Smooth muscle cell (in vitro differentiated cells): ENCODE measurements at regions not wholly inside any gene's neighbourhood (a gene's known extent, or its start where the extent isn't known, plus 50 kb on each side); places are given as distances from the start of the nearest gene placed in this dataset.

Experiments used
- DNase-seq: peaks from one replicate; lab custom pipeline; 2025; ENCODE audit not compliant: unreplicated experiment; lab: John Stamatoyannopoulos, UW
- H2AFZ ChIP-seq: fragments of 200-600 bp; sonication (generic); 2 replicates; pipeline ENCODE4 v1.6.0; 2016; ENCODE audit warnings: antibody characterized with exemption, low read depth, mild to moderate bottlenecking
- H3F3A ChIP-seq: fragments of 200-600 bp; sonication (generic); 2 replicates; pipeline ENCODE4 v1.6.0; 2017; ENCODE audit warnings: antibody characterized with exemption, low read depth
- H3K27ac ChIP-seq: fragments of 200-600 bp; sonication (generic); 2 replicates; pipeline ENCODE4 v1.5.1; 2016; ENCODE audit warnings: low read depth, mild to moderate bottlenecking
- H3K27me3 ChIP-seq: fragments of 200-600 bp; sonication (generic); 2 replicates; pipeline ENCODE4 v1.6.1; 2016; ENCODE audit warnings: low read depth, mild to moderate bottlenecking
- H3K36me3 ChIP-seq: fragments of 200-600 bp; sonication (generic); 2 replicates; pipeline ENCODE4 v1.5.1; 2016; ENCODE audit warnings: low read depth
- H3K4me1 ChIP-seq: fragments of 200-600 bp; sonication (generic); 2 replicates; pipeline ENCODE4 v1.5.1; 2016; ENCODE audit warnings: low read depth
- H3K4me2 ChIP-seq: fragments of 200-600 bp; sonication (generic); 2 replicates; pipeline ENCODE4 v1.6.0; 2016; ENCODE audit warnings: mild to moderate bottlenecking
- H3K4me3 ChIP-seq: fragments of 200-600 bp; sonication (generic); 2 replicates; pipeline ENCODE4 v1.5.1; 2016; ENCODE audit warnings: mild to moderate bottlenecking
- H3K79me2 ChIP-seq: fragments of 200-600 bp; sonication (generic); 2 replicates; pipeline ENCODE4 v1.6.0; 2016; ENCODE audit warnings: low read depth, mild to moderate bottlenecking
- H3K9ac ChIP-seq: fragments of 200-600 bp; sonication (generic); 2 replicates; pipeline ENCODE4 v1.6.0; 2016; ENCODE audit warnings: low read depth
- H3K9me3 ChIP-seq: fragments of 200-600 bp; sonication (generic); replicated peaks from 2 replicates; pipeline ENCODE4 v1.5.1; 2016; ENCODE audit warnings: low read depth
- H4K20me1 ChIP-seq: fragments of 200-600 bp; sonication (generic); 2 replicates; pipeline ENCODE4 v1.6.0; 2016; ENCODE audit warnings: low read depth
- CTCF ChIP-seq: fragments of 200-600 bp; sonication (generic); IDR thresholded peaks from 2 replicates; pipeline ENCODE4 v1.5.1; 2017; ENCODE audit warnings: borderline replicate concordance, mild to moderate bottlenecking, antibody characterized with exemption; ENCODE audit not compliant: insufficient read depth, poor library complexity, severe bottlenecking
- WGBS: methylation state at CpG from one replicate; pipeline ENCODE4 v1.1.7; 2016; ENCODE audit warnings: low lambda C conversion rate; 5-methylcytosine and 5-hydroxymethylcytosine counted together

GRCh38 chr16:86680162-86680561, 101.8 kb downstream of the FOXL1 start:
- Histone ChIP-seq H3K4me1 (no peaks in the 10 kb centered on the region), H2AFZ (no peak overlapping the region), H3F3A (peaks cover 19% of the 10 kb centered on the region), H3K27ac (peak overlapping the region; percentile 91), H3K9ac (no peak overlapping the region), H3K79me2 (no peaks in the 10 kb centered on the region), H3K36me3 (no peaks in the 10 kb centered on the region), H3K9me3 (no peaks in the 10 kb centered on the region), H3K4me2 (peak overlapping the region; percentile 71), H4K20me1 (no peaks in the 10 kb centered on the region), H3K27me3 (no peaks in the 10 kb centered on the region), H3K4me3 (no peak overlapping the region)
- 17% methylated on average over 5 of the region's 5 CpGs for WGBS
- DNase-seq: no peak
- no peak for TF ChIP-seq CTCF

GRCh38 chr16:86680661-86681030, 102.3 kb downstream of the FOXL1 start:
- H3K9ac ChIP-seq: no peak overlapping the region

GRCh38 chr16:86681031-86681756, 102.8 kb downstream of the FOXL1 start:
- Histone ChIP-seq H3F3A (peaks cover 13% of the 10 kb centered on the region), H2AFZ (no peak overlapping the region), H4K20me1 (no peaks in the 10 kb centered on the region), H3K4me3 (no peak overlapping the region), H3K4me2 (peak overlapping the region; percentile 71), H3K4me1 (no peaks in the 10 kb centered on the region), H3K9ac (peak overlapping the region; percentile 55), H3K27ac (peak overlapping the region; percentile 91), H3K79me2 (no peaks in the 10 kb centered on the region), H3K27me3 (no peaks in the 10 kb centered on the region), H3K36me3 (no peaks in the 10 kb centered on the region), H3K9me3 (no peaks in the 10 kb centered on the region)
- 68% methylated on average over 37 of the region's 37 CpGs for WGBS
- DNase-seq: no peak
- TF ChIP-seq CTCF: no peak

More at GRCh38 chr16:86680661-86681030, 102.3 kb downstream of the FOXL1 start:
- no peak for DNase-seq
- WGBS: 68% methylated on average over 7 of the region's 8 CpGs
- Histone ChIP-seq H3K36me3 (no peaks in the 10 kb centered on the region), H3F3A (peaks cover 14% of the 10 kb centered on the region), H3K27me3 (no peaks in the 10 kb centered on the region), H3K4me3 (no peak overlapping the region), H2AFZ (no peak overlapping the region), H3K4me1 (no peaks in the 10 kb centered on the region), H3K27ac (peak overlapping the region; percentile 91), H3K4me2 (peak overlapping the region; percentile 71), H3K9me3 (no peaks in the 10 kb centered on the region), H4K20me1 (no peaks in the 10 kb centered on the region), H3K79me2 (no peaks in the 10 kb centered on the region)
- no peak for TF ChIP-seq CTCF

GRCh38 chr16:86681757-86682106, 103.4 kb downstream of the FOXL1 start:
- Histone ChIP-seq H3K4me2 (no peak overlapping the region), H3F3A (peaks cover 13% of the 10 kb centered on the region), H3K27ac (peak overlapping the region; percentile 91), H3K27me3 (no peaks in the 10 kb centered on the region), H3K36me3 (no peaks in the 10 kb centered on the region), H3K4me3 (no peak overlapping the region), H3K79me2 (no peaks in the 10 kb centered on the region), H3K4me1 (no peaks in the 10 kb centered on the region), H2AFZ (no peak overlapping the region), H3K9ac (peak overlapping the region; percentile 55), H3K9me3 (no peaks in the 10 kb centered on the region), H4K20me1 (no peaks in the 10 kb centered on the region)
- no peak for TF ChIP-seq CTCF
- 95% methylated on average over 15 of the region's 15 CpGs for WGBS
- no peak for DNase-seq
